ENCODE measurements at regions not wholly inside any gene's neighbourhood (a gene's known extent, or its start where the extent isn't known, plus 50 kb on each side); places are given as distances from the start of the nearest gene placed in this dataset.

- no peak for DNase-seq (ENCODE audit: low spot score)
Measured at GRCh38 chr2:100764430-100764829, 55.5 kb upstream of the NPAS2 start.

- DNase-seq (ENCODE audit: low spot score): no peak
Measured at GRCh38 chr2:100765481-100765880, 54.5 kb upstream of the NPAS2 start.

DNA sequence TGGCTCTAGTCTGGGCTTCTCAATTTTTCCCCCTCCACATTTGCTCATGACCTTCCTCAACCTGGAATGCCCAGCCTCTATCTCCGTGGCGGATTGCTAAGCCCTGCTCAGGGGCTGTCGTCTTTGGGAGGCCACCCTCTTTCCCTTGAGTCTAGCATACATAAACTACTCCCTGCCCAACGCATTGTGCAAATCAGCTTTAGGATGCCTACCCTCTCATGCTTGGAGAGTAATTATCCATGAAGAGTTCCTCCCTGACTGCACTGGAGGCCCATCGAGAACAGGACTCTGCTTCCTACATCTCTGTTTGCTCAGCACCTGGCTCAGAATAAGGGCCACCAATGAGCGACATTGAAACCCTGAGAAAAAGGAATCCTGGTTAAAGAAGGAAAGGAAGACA, 53.7 kb upstream of the NPAS2 start:
- DNase-seq (ENCODE audit: low spot score): no peak

DNA sequence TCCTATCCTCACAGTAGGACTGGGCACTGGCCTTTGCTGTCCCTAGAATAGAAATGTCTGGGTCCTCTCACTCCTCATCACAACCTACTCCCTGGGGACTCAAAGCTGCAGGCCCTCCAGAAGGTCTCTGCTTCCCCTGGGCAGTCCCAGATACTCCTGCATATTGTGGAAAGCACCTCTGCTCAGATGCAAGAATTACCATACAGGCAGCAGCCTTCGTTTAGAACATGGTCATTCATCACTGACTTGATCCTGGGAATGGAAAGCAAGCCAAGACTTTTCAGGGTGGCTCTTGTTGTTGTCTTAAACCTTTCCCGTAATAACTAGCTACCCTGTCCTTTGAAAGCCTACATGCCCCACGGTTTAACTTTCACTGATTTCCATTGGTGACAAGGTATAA, 53.1 kb upstream of the NPAS2 start:
- no peak for DNase-seq (ENCODE audit: low spot score)

GRCh38 chr2:100767224-100767653, 52.7 kb upstream of the NPAS2 start:
- DNase-seq (ENCODE audit: low spot score): peak; percentile 57

GRCh38 chr2:100767810-100768806, 51.8 kb upstream of the NPAS2 start:
- DNase-seq (ENCODE audit: low spot score): no peak
